GM18505 (cell line): ENCODE measurements at regions not wholly inside any gene's neighbourhood (a gene's known extent, or its start where the extent isn't known, plus 50 kb on each side); places are given as distances from the start of the nearest gene placed in this dataset.

ENCODE experiments used
- ATAC-seq: cut with Tn5 transposase; IDR thresholded peaks from one replicate; pipeline ENCODE4 v1.9.1; 2021; ENCODE audit not compliant: unreplicated experiment
- POLR2A ChIP-seq: IDR thresholded peaks from 4 replicates; pipeline ENCODE4 v1.6.1; 2011; ENCODE audit warnings: borderline replicate concordance; ENCODE audit not compliant: insufficient read depth, insufficient read length; ENCODE audit errors: extremely low read depth

- ATAC-seq, result no peak
- no peak for TF ChIP-seq POLR2A
Measured at GRCh38 chr2:129728035-129728972, 251.2 kb upstream of the RAB6C start.

GRCh38 chr2:129729011-129729410 lies 250.5 kb upstream of the RAB6C start:
- no peak for TF ChIP-seq POLR2A
- no peak for ATAC-seq

GRCh38 chr2:129729646-129730045 lies 249.8 kb upstream of the RAB6C start:
- TF ChIP-seq POLR2A, result no peak
- no peak for ATAC-seq

GRCh38 chr2:129730979-129731378 lies 248.5 kb upstream of the RAB6C start:
- TF ChIP-seq POLR2A, result no peak
- no peak for ATAC-seq

- ATAC-seq, result no peak
- TF ChIP-seq POLR2A, result no peak
Measured at GRCh38 chr2:129731907-129732629, 247.4 kb upstream of the RAB6C start.

- no peak for TF ChIP-seq POLR2A
- ATAC-seq, result no peak
Measured at GRCh38 chr2:129732630-129733026, 246.8 kb upstream of the RAB6C start.

GRCh38 chr2:129733041-129733440 lies 246.4 kb upstream of the RAB6C start:
- TF ChIP-seq POLR2A, result no peak

GRCh38 chr2:129733579-129733978 lies 245.9 kb upstream of the RAB6C start:
- no peak for TF ChIP-seq POLR2A
- no peak for ATAC-seq

More at GRCh38 chr2:129733041-129733440, 246.4 kb upstream of the RAB6C start:
- ATAC-seq, result no peak

- ATAC-seq, result no peak
- no peak for TF ChIP-seq POLR2A
Measured at GRCh38 chr2:129734343-129735034, 245.0 kb upstream of the RAB6C start.

- no peak for TF ChIP-seq POLR2A
- ATAC-seq, result no peak
Measured at GRCh38 chr2:129735576-129735975, 243.9 kb upstream of the RAB6C start.

- no peak for TF ChIP-seq POLR2A
- ATAC-seq, result no peak
Measured at GRCh38 chr2:129737660-129738527, 241.6 kb upstream of the RAB6C start.

GRCh38 chr2:129738799-129739198 lies 240.7 kb upstream of the RAB6C start:
- no peak for ATAC-seq
- TF ChIP-seq POLR2A, result no peak
